ENCODE measurements at regions not wholly inside any gene's neighbourhood (a gene's known extent, or its start where the extent isn't known, plus 50 kb on each side); places are given as distances from the start of the nearest gene placed in this dataset.

GRCh38 chr2:219906114-219907010 is 278.9 kb downstream of the SLC4A3 start:
- no peak for TF ChIP-seq EP300 (IDR thresholded peaks at IDR 0.05; ENCODE audit: low read length)
- no peak for TF ChIP-seq GABPB1 (CRISPR knock-in tag; IDR thresholded peaks at IDR 0.05)
- TF ChIP-seq SIN3A (IDR thresholded peaks at IDR 0.05; ENCODE audit: borderline replicate concordance in 2 of 2, control insufficient read depth in 1 of 2, low read depth in 2 of 2, low read length in 2 of 2), result no peak
- no peak for TF ChIP-seq POLR2A (conservative IDR thresholded peaks at IDR 0.05)
- TF ChIP-seq POLR2AphosphoS5 (IDR thresholded peaks at IDR 0.05; ENCODE audit: control insufficient read depth, insufficient read depth, low read depth, low read length), result no peak
- no peak for TF ChIP-seq USF1 (CRISPR knock-in tag; IDR thresholded peaks at IDR 0.05)
- no peak for TF ChIP-seq CTCF (IDR thresholded peaks at IDR 0.05 in 2 of 3, conservative IDR thresholded peaks at IDR 0.05 in 1 of 3; ENCODE audit: insufficient read depth in 2 of 3, low read depth in 1 of 3, low read length in 3 of 3)
- no peak for TF ChIP-seq TBP (optimal IDR thresholded peaks at IDR 0.05; ENCODE audit: low read depth, low read length)
- no peak for TF ChIP-seq TRIM24 (IDR thresholded peaks at IDR 0.05)
- no peak for TF ChIP-seq ID3 (CRISPR knock-in tag; IDR thresholded peaks at IDR 0.05)
- TF ChIP-seq ID3 (tag; IDR thresholded peaks at IDR 0.05), result no peak
- TF ChIP-seq THAP12 (CRISPR knock-in tag; IDR thresholded peaks at IDR 0.05), result no peak
- no peak for TF ChIP-seq CEBPG (CRISPR knock-in tag; IDR thresholded peaks at IDR 0.05)
- no peak for TF ChIP-seq CEBPG (tag; conservative IDR thresholded peaks at IDR 0.05 in 1 of 2, IDR thresholded peaks at IDR 0.05 in 1 of 2)
- no peak for TF ChIP-seq RFX5 (IDR thresholded peaks at IDR 0.05; ENCODE audit: low read depth, low read length)
- no peak for TF ChIP-seq EGR1 (conservative IDR thresholded peaks at IDR 0.05)

All from K562 (cell line).